HEK293 (cell line): ENCODE measurements at regions not wholly inside any gene's neighbourhood (a gene's known extent, or its start where the extent isn't known, plus 50 kb on each side); places are given as distances from the start of the nearest gene placed in this dataset.
A peak's percentile ranks its signal among the peaks of the same experiment; 100 is the strongest.

Experiments
- CTCF ChIA-PET: fragments of 350-600 bp; formaldehyde crosslinking; extraction: SDS; loops from one replicate; lab custom pipeline; 2021; ENCODE audit warnings: antibody characterized with exemption; lab: Yijun Ruan, JAX
- POLR2A ChIA-PET: fragments of 300-600 bp; formaldehyde crosslinking; extraction: SDS; loops from one replicate; lab custom pipeline; 2020; ENCODE audit warnings: antibody characterized with exemption, inconsistent platforms; lab: Yijun Ruan, JAX
- H3K27ac ChIP-seq: fragments of 200-500 bp; sonication (Bioruptor generic); 2 replicates; pipeline ENCODE4 v1.5.1; 2014; ENCODE audit warnings: low read depth, low read length, control low read depth, inconsistent platforms; ENCODE audit errors: extremely low read depth
- H3K36me3 ChIP-seq, 2 experiments: fragments of 200-500 bp in 1 of 2; sonication (Bioruptor generic) in 1 of 2; 1 replicate in 1 of 2; 2 replicates in 1 of 2; pipeline ENCODE4 v1.5.1; 2014 to 2017; ENCODE audit warnings: inconsistent platforms in 2 of 2, low read length in 2 of 2; ENCODE audit not compliant: control insufficient read depth in 2 of 2, insufficient read depth in 1 of 2
- H3K4me1 ChIP-seq: fragments of 200-500 bp; sonication (Bioruptor generic); 2 replicates; pipeline ENCODE4 v1.5.1; 2014; ENCODE audit warnings: mild to moderate bottlenecking, low read length, inconsistent platforms; ENCODE audit not compliant: control insufficient read depth, insufficient read depth
- H3K4me3 ChIP-seq: 2 replicates; pipeline ENCODE4 v1.5.1; 2011; ENCODE audit warnings: low read depth, mild to moderate bottlenecking, control low read depth, low read length, moderate library complexity
- H3K9me3 ChIP-seq: fragments of 200-500 bp; sonication (Bioruptor generic); 2 replicates; pipeline ENCODE4 v1.5.1; 2014; ENCODE audit warnings: low read depth, low read length, inconsistent platforms; ENCODE audit not compliant: control insufficient read depth, insufficient read depth
- BCL11B ChIP-seq: fragments of 450-650 bp; formaldehyde crosslinking; IDR thresholded peaks from 2 replicates; pipeline ENCODE4 v1.5.1; 2016; ENCODE audit warnings: low read depth, missing biosample characterization, missing genetic modification characterization
- FEZF1 ChIP-seq: fragments of 450-650 bp; formaldehyde crosslinking; IDR thresholded peaks from 2 replicates; pipeline ENCODE4 v1.5.1; 2016; ENCODE audit warnings: missing biosample characterization, missing genetic modification characterization
- GLIS1 ChIP-seq: fragments of 450-650 bp; formaldehyde crosslinking; IDR thresholded peaks from 2 replicates; pipeline ENCODE4 v1.5.1; 2016; ENCODE audit warnings: missing biosample characterization, missing genetic modification characterization
- INSM2 ChIP-seq: fragments of 450-650 bp; formaldehyde crosslinking; IDR thresholded peaks from 2 replicates; pipeline ENCODE4 v1.5.1; 2016; ENCODE audit warnings: missing biosample characterization, missing genetic modification characterization
- KLF1 ChIP-seq: fragments of 450-650 bp; formaldehyde crosslinking; IDR thresholded peaks from 2 replicates; pipeline ENCODE4 v1.5.1; 2016; ENCODE audit warnings: missing biosample characterization, missing genetic modification characterization
- KLF10 ChIP-seq: fragments of 450-650 bp; IDR thresholded peaks from 2 replicates; pipeline ENCODE4 v1.5.1; 2018; ENCODE audit warnings: missing biosample characterization, mild to moderate bottlenecking, missing genetic modification characterization
- MYNN ChIP-seq: fragments of 450-650 bp; formaldehyde crosslinking; IDR thresholded peaks from 2 replicates; pipeline ENCODE4 v1.5.1; 2016; ENCODE audit warnings: missing biosample characterization, missing genetic modification characterization, borderline replicate concordance
- PBX3 ChIP-seq: sonication (generic); formaldehyde crosslinking; IDR thresholded peaks from 2 replicates; pipeline ENCODE4 v1.8.1; 2022; ENCODE audit warnings: mild to moderate bottlenecking, moderate library complexity, missing genetic modification reagents
- PRDM1 ChIP-seq: fragments of 450-650 bp; formaldehyde crosslinking; IDR thresholded peaks from 2 replicates; pipeline ENCODE4; 2016; ENCODE audit warnings: missing biosample characterization, missing genetic modification characterization
- SP7 ChIP-seq: fragments of 450-650 bp; formaldehyde crosslinking; IDR thresholded peaks from 2 replicates; pipeline ENCODE4 v1.5.1; 2016; ENCODE audit warnings: missing biosample characterization, missing genetic modification characterization
- ZBTB21 ChIP-seq: fragments of 450-650 bp; formaldehyde crosslinking; IDR thresholded peaks from 2 replicates; pipeline ENCODE4 v1.5.1; 2017; ENCODE audit warnings: missing biosample characterization, missing genetic modification characterization
- ZBTB6 ChIP-seq: fragments of 450-650 bp; formaldehyde crosslinking; IDR thresholded peaks from 2 replicates; pipeline ENCODE4 v1.5.1; 2017; ENCODE audit warnings: missing biosample characterization, missing genetic modification characterization
- ZNF121 ChIP-seq: fragments of 450-650 bp; formaldehyde crosslinking; IDR thresholded peaks from 2 replicates; pipeline ENCODE4 v1.5.1; 2016; ENCODE audit warnings: missing biosample characterization, missing genetic modification characterization
- ZNF132 ChIP-seq: fragments of 450-650 bp; formaldehyde crosslinking; IDR thresholded peaks from 2 replicates; pipeline ENCODE4 v1.5.1; 2017; ENCODE audit warnings: missing biosample characterization, missing genetic modification characterization, borderline replicate concordance
- ZNF19 ChIP-seq: fragments of 450-650 bp; formaldehyde crosslinking; IDR thresholded peaks from 2 replicates; pipeline ENCODE4; 2016; ENCODE audit warnings: missing biosample characterization, missing genetic modification characterization, low read depth
- ZNF350 ChIP-seq: fragments of 450-650 bp; formaldehyde crosslinking; IDR thresholded peaks from 2 replicates; pipeline ENCODE4 v1.5.0; 2017; ENCODE audit warnings: missing biosample characterization, mild to moderate bottlenecking, missing genetic modification characterization
- ZNF391 ChIP-seq: fragments of 450-650 bp; formaldehyde crosslinking; IDR thresholded peaks from 2 replicates; pipeline ENCODE4 v1.5.1; 2016; ENCODE audit warnings: low read depth, missing biosample characterization, missing genetic modification characterization, borderline replicate concordance
- ZNF473 ChIP-seq: fragments of 450-650 bp; formaldehyde crosslinking; IDR thresholded peaks from 2 replicates; pipeline ENCODE4 v1.5.1; 2017; ENCODE audit warnings: missing biosample characterization, missing genetic modification characterization
- ZNF529 ChIP-seq: fragments of 450-650 bp; formaldehyde crosslinking; IDR thresholded peaks from 2 replicates; pipeline ENCODE4 v1.5.1; 2017; ENCODE audit warnings: missing genetic modification characterization, missing biosample characterization; ENCODE audit not compliant: insufficient replicate concordance
- ZNF544 ChIP-seq: fragments of 450-650 bp; formaldehyde crosslinking; IDR thresholded peaks from 2 replicates; pipeline ENCODE4 v1.5.0; 2017; ENCODE audit warnings: missing biosample characterization, missing genetic modification characterization
- ZNF558 ChIP-seq: fragments of 450-650 bp; formaldehyde crosslinking; IDR thresholded peaks from 2 replicates; pipeline ENCODE4 v1.5.1; 2016; ENCODE audit warnings: missing biosample characterization, missing genetic modification characterization
- ZNF560 ChIP-seq: fragments of 450-650 bp; formaldehyde crosslinking; IDR thresholded peaks from 2 replicates; pipeline ENCODE4 v1.5.1; 2017; ENCODE audit warnings: missing biosample characterization, missing genetic modification characterization, borderline replicate concordance
- ZNF585B ChIP-seq: fragments of 450-650 bp; formaldehyde crosslinking; IDR thresholded peaks from 2 replicates; pipeline ENCODE4 v1.5.1; 2016; ENCODE audit warnings: missing biosample characterization, missing genetic modification characterization
- ZNF624 ChIP-seq: fragments of 450-650 bp; formaldehyde crosslinking; IDR thresholded peaks from 2 replicates; pipeline ENCODE4 v1.5.1; 2017; ENCODE audit warnings: missing biosample characterization, missing genetic modification characterization
- ZNF654 ChIP-seq: fragments of 450-650 bp; formaldehyde crosslinking; IDR thresholded peaks from 2 replicates; pipeline ENCODE4 v1.5.1; 2016; ENCODE audit warnings: low read depth, missing biosample characterization, missing genetic modification characterization
- ZNF670 ChIP-seq: fragments of 450-650 bp; formaldehyde crosslinking; IDR thresholded peaks from 2 replicates; pipeline ENCODE4 v1.5.1; 2016; ENCODE audit warnings: missing biosample characterization, missing genetic modification characterization, low read depth
- ZNF692 ChIP-seq: fragments of 450-650 bp; formaldehyde crosslinking; IDR thresholded peaks from 2 replicates; pipeline ENCODE4 v1.5.1; 2016; ENCODE audit warnings: missing biosample characterization, missing genetic modification characterization
- ZNF768 ChIP-seq: fragments of 450-650 bp; formaldehyde crosslinking; IDR thresholded peaks from 2 replicates; pipeline ENCODE4 v1.5.1; 2018; ENCODE audit warnings: missing biosample characterization, mild to moderate bottlenecking, missing genetic modification characterization
- ZNF791 ChIP-seq: fragments of 450-650 bp; formaldehyde crosslinking; IDR thresholded peaks from 2 replicates; pipeline ENCODE4 v1.5.1; 2016; ENCODE audit warnings: missing biosample characterization, missing genetic modification characterization
- ZNF792 ChIP-seq: fragments of 450-650 bp; formaldehyde crosslinking; IDR thresholded peaks from 2 replicates; pipeline ENCODE4 v1.5.1; 2016; ENCODE audit warnings: missing biosample characterization, missing genetic modification characterization

- TF ChIP-seq INSM2 (tag by site-specific recombination) (no peak), ZNF560 (no peak), ZNF132 (tag by site-specific recombination) (no peak), ZNF529 (tag by site-specific recombination) (no peak), KLF10 (tag by site-specific recombination) (0 out of 2 replicates have a peak, but pooled peaks have one; percentile 34), ZNF692 (tag by site-specific recombination) (no peak), ZNF624 (tag by site-specific recombination) (no peak), ZNF768 (no peak), ZBTB21 (tag by site-specific recombination) (no peak), ZNF791 (tag by site-specific recombination) (no peak)
These were observed 247.1 kb upstream of the ANKRD55 start (continued) for GRCh38 chr5:56480078-56480704.

GRCh38 chr5:56479696-56480077 lies 246.6 kb upstream of the ANKRD55 start:
- Histone ChIP-seq H3K4me1 (peaks cover 3% of the 10 kb centered on the region; the same call in 1 of the 2 replicates), H3K27ac (no peak overlapping the region), H3K4me3 (no peak overlapping the region), H3K9me3 (no peaks in the 10 kb centered on the region), H3K36me3 (no peaks in the 10 kb centered on the region)
- TF ChIP-seq BCL11B (tag by site-specific recombination), result no peak
- no peak for TF ChIP-seq ZNF792
- TF ChIP-seq SP7, result no peak
- no peak for TF ChIP-seq GLIS1 (tag by site-specific recombination)
- TF ChIP-seq ZNF654, result no peak
- TF ChIP-seq KLF1 (tag by site-specific recombination), result no peak
- TF ChIP-seq ZNF585B (tag by site-specific recombination), result no peak
- no peak for TF ChIP-seq ZNF391 (tag by site-specific recombination)
- TF ChIP-seq ZNF121 (tag by site-specific recombination), result no peak
- ChIA-PET CTCF (no interaction called here), POLR2A (interaction anchor here (0.6 kb wide), 1 partner anchor 164 kb away, joined by 7 read pairs; no protein-coding TSS in a partner anchor)

GRCh38 chr5:56479126-56479525 lies 246.0 kb upstream of the ANKRD55 start:
- Histone ChIP-seq H3K36me3 (no peaks in the 10 kb centered on the region), H3K9me3 (no peaks in the 10 kb centered on the region), H3K4me1 (peaks cover 3% of the 10 kb centered on the region; the same call in 1 of the 2 replicates), H3K27ac (no peak overlapping the region), H3K4me3 (no peak overlapping the region)
- CTCF ChIA-PET, result no interaction called here
- POLR2A ChIA-PET, result no interaction called here
- TF ChIP-seq BCL11B (tag by site-specific recombination) (no peak), ZNF19 (tag by site-specific recombination) (no peak), ZNF544 (no peak), ZNF558 (tag by site-specific recombination) (no peak), FEZF1 (tag by site-specific recombination) (no peak), PRDM1 (tag by site-specific recombination) (no peak), ZNF529 (tag by site-specific recombination) (no peak), ZNF473 (no peak), PBX3 (no peak), ZBTB6 (tag by site-specific recombination) (no peak), MYNN (no peak), ZNF670 (no peak), ZNF350 (tag by site-specific recombination) (no peak)
